T-cell (primary cell): ENCODE measurements at regions not wholly inside any gene's neighbourhood (a gene's known extent, or its start where the extent isn't known, plus 50 kb on each side); places are given as distances from the start of the nearest gene placed in this dataset.

ENCODE experiments used
- ATAC-seq, 4 experiments: fragments of 200-7000 bp in 3 of 4; fragments of 150-1000 bp in 1 of 4; cut with Tn5 transposase; replicated peaks in 1 of 4; 1 replicate in 3 of 4; 2 replicates in 1 of 4; pipeline ENCODE4 v1.10.0; 2021; ENCODE audit warnings: moderate library complexity in 3 of 4, mild to moderate bottlenecking in 2 of 4, moderate number of reproducible peaks in 1 of 4
- CTCF ChIA-PET, 2 donors: fragments of 300-600 bp; sonication (Branson Sonifier 250); formaldehyde crosslinking; loops; one replicate each; lab custom pipeline; 2022; ENCODE audit warnings: antibody characterized with exemption in 2 of 2; lab: Charles Lee
- POLR2A ChIA-PET, 2 donors: fragments of 300-600 bp; sonication (Branson Sonifier 250); formaldehyde crosslinking; loops; one replicate each; lab custom pipeline; 2022; ENCODE audit warnings: antibody characterized with exemption in 2 of 2; lab: Charles Lee
- DNase-seq, 35 experiments: peaks; one replicate each; pipeline versions ENCODE4 v3.0.0 to v3.0.0-alpha.2; 2013 to 2023
- H3K27ac ChIP-seq: one replicate; pipeline ENCODE4 v1.5.1; 2013; ENCODE audit warnings: low read length
- H3K27me3 ChIP-seq, 2 experiments: replicated peaks in 1 of 2; 1 replicate in 1 of 2; 2 replicates in 1 of 2; pipeline versions ENCODE4 v1.6.1 to v1.7.0; 2013; ENCODE audit warnings: low read length in 1 of 2, mixed read lengths in 1 of 2; ENCODE audit not compliant: control insufficient read depth in 2 of 2, insufficient read depth in 2 of 2; ENCODE audit errors: extremely low read depth in 1 of 2
- H3K36me3 ChIP-seq, 2 donors: 1 replicate in 1 of 2; 2 replicates in 1 of 2; pipeline versions ENCODE4 v1.6.1 to v1.7.0; 2013; ENCODE audit warnings: low read length in 1 of 2; ENCODE audit not compliant: control insufficient read depth in 2 of 2, insufficient read depth in 1 of 2; ENCODE audit errors: extremely low read depth in 1 of 2
- H3K4me1 ChIP-seq, 2 experiments: 1 replicate in 1 of 2; 2 replicates in 1 of 2; pipeline versions ENCODE4 v1.6.1 to v1.7.0; 2013; ENCODE audit warnings: low read length in 2 of 2, mixed read lengths in 1 of 2; ENCODE audit not compliant: insufficient read depth in 2 of 2, control insufficient read depth in 1 of 2; ENCODE audit errors: extremely low read depth in 1 of 2
- H3K4me3 ChIP-seq, 2 donors: 1 replicate in 1 of 2; 2 replicates in 1 of 2; pipeline versions ENCODE4 v1.5.1 to v1.7.0; 2013; ENCODE audit warnings: mild to moderate bottlenecking in 2 of 2, low read length in 1 of 2, moderate library complexity in 1 of 2; ENCODE audit not compliant: control insufficient read depth in 1 of 2; ENCODE audit errors: extremely low read depth in 1 of 2
- H3K9me3 ChIP-seq: 2 replicates; pipeline ENCODE4 v1.7.0; 2013
- H3K27ac Mint-ChIP-seq, 2 donors: one replicate each; pipeline ENCODE4 v1.8.0; 2020 to 2021; ENCODE audit warnings: mild to moderate bottlenecking in 2 of 2, mixed read lengths in 2 of 2
- H3K27me3 Mint-ChIP-seq, 2 donors: one replicate each; pipeline ENCODE4 v1.8.0; 2021 to 2022; ENCODE audit warnings: mixed read lengths in 2 of 2
- H3K36me3 Mint-ChIP-seq: one replicate; pipeline ENCODE4 v1.8.0; 2021; ENCODE audit warnings: mixed read lengths
- H3K4me1 Mint-ChIP-seq, 3 donors: one replicate each; pipeline ENCODE4 v1.8.0; 2020 to 2022; ENCODE audit warnings: mixed read lengths in 3 of 3, mild to moderate bottlenecking in 1 of 3
- H3K4me3 Mint-ChIP-seq, 3 donors: one replicate each; pipeline ENCODE4 v1.8.0; 2020 to 2022; ENCODE audit warnings: mild to moderate bottlenecking in 3 of 3, mixed read lengths in 3 of 3, moderate library complexity in 3 of 3
- H3K9me3 Mint-ChIP-seq, 3 donors: one replicate each; pipeline ENCODE4 v1.8.0; 2020 to 2022; ENCODE audit warnings: mixed read lengths in 3 of 3
- WGBS: methylation state at CpG from one replicate; pipeline ENCODE4 v1.1.5; 2013; ENCODE audit warnings: missing lambda C conversion rate; ENCODE audit not compliant: insufficient coverage; 5-methylcytosine and 5-hydroxymethylcytosine counted together

DNA sequence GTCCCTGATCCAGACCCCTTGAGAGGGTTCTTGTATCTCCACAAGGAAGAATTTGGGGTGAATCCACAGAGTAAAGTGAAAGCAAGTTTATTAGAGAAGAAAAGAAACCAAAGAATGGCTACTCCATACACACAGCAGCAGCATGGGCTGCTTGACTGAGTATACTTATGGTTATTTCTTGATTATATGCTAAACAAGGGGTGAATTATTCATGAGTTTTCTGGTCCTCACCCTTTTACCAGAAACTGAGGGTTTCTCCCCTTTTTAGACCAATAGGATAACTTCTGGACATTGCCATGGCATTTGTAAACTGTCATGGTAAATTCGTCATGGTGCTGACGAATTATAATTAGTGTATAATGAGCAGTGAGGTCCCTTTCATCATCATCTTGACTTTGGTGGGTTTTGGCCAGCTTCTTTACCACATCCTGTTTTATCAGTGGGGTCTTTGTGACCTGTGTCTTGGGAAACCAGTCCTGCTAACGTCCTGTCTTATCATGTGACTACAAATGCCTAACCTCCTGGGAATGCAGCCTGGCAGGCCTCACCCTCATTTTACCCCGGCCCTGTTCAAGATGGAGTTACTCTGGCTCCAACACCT is 121.9 kb downstream of the SPTSSA start:
- Histone ChIP-seq H3K27ac (no peak overlapping the region), H3K4me1 (no peaks in the 10 kb centered on the region), H3K9me3 (no peaks in the 10 kb centered on the region), H3K36me3 (no peaks in the 10 kb centered on the region), H3K4me3 (no peak overlapping the region), H3K27me3 (no peaks in the 10 kb centered on the region)
- Mint-ChIP-seq H3K9me3 (no peaks in the 10 kb centered on the region), H3K4me1 (peaks cover 0 to 8% (median 0%) of the 10 kb centered on the region in 3 donors), H3K4me3 (no peak overlapping the region), H3K27me3 (peaks cover 0 to 1% of the 10 kb centered on the region in 2 donors), H3K36me3 (no peaks in the 10 kb centered on the region), H3K27ac (no peak overlapping the region)
- 0% methylated on average over 1 of the region's 4 CpGs for WGBS
- no peak for ATAC-seq
- no peak for DNase-seq
- ChIA-PET CTCF (no interaction called here), POLR2A (no interaction called here)

GRCh38 chr14:34338056-34338455 is 124.0 kb downstream of the SPTSSA start:
- Mint-ChIP-seq H3K27ac (no peak overlapping the region), H3K4me1 (peaks cover 0 to 4% (median 0%) of the 10 kb centered on the region in 3 donors), H3K9me3 (no peaks in the 10 kb centered on the region), H3K27me3 (peaks cover 0 to 1% of the 10 kb centered on the region in 2 donors), H3K36me3 (no peaks in the 10 kb centered on the region), H3K4me3 (no peak overlapping the region)
- ATAC-seq: no peak
- Histone ChIP-seq H3K9me3 (no peaks in the 10 kb centered on the region), H3K27me3 (no peaks in the 10 kb centered on the region), H3K36me3 (no peaks in the 10 kb centered on the region), H3K4me1 (no peaks in the 10 kb centered on the region), H3K4me3 (no peak overlapping the region), H3K27ac (no peak overlapping the region)
- 100% methylated on average over 1 of the region's 2 CpGs for WGBS
- DNase-seq: no peak
- ChIA-PET POLR2A (no interaction called here), CTCF (interaction anchor here (0.6 to 1.1 kb wide), 4 partner anchors 10 to 1781 kb away, joined by 3 read pairs; no protein-coding TSS in a partner anchor)

DNA sequence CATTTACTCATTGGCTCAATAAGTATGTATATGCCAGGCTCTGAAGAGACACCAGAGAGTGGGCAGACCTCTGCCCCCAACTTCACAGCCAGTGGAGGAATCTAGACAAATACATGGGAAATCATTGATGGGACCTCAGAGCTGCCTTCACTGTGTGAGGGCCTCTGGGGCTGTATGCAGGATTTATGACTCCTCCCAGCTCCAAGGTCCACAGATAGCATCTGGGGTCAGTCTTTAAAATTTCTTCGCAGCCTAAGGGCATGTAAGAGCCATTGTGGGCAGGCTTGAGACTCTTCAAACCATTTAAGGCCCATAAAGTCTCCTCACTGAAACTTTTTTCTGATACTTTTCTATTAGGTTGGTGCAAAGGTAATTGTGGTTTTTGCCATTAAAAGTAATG is 125.5 kb downstream of the SPTSSA start:
- Mint-ChIP-seq H3K4me3 (no peak overlapping the region), H3K36me3 (no peaks in the 10 kb centered on the region), H3K27me3 (no peaks in the 10 kb centered on the region), H3K9me3 (no peaks in the 10 kb centered on the region), H3K27ac (no peak overlapping the region), H3K4me1 (peaks cover 5 to 14% (median 11%) of the 10 kb centered on the region in 3 donors)
- Histone ChIP-seq H3K9me3 (no peaks in the 10 kb centered on the region), H3K27ac (no peak overlapping the region), H3K4me3 (no peak overlapping the region), H3K36me3 (no peaks in the 10 kb centered on the region), H3K4me1 (no peaks in the 10 kb centered on the region), H3K27me3 (no peaks in the 10 kb centered on the region)
- WGBS: no CpG with 5 or more reads among the region's 1 CpG
- POLR2A ChIA-PET: no interaction called here
- DNase-seq: no peak
- no peak for ATAC-seq
- CTCF ChIA-PET: no interaction called here

DNA sequence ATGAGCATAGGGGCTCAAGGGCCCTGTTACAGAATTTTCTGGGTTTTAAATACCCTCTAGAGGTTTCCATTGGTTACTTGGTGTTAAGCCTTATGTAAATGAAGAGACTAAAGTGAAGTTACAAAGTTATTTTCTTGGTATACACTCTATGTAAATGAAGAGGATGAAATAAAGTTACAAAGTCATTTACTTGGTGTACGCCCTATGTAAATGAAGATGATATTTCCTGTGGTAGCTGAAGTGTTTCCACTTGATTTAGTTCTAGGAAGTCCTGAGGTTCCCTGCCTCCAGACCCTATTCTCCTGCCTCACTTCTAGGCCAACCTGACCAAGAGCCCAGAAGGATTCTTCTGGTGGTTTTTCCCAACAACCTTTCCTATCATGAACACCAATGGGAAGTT is 126.1 kb downstream of the SPTSSA start:
- no peaks in the 10 kb centered on the region for H3K9me3 Mint-ChIP-seq
- WGBS: no CpG with 5 or more reads among the region's 1 CpG
- H3K36me3 ChIP-seq: no peaks in the 10 kb centered on the region
- CTCF ChIA-PET: no interaction called here
- ATAC-seq (no peak), DNase-seq (no peak)
- H3K4me3 ChIP-seq: no peak overlapping the region
- H3K36me3 Mint-ChIP-seq: no peaks in the 10 kb centered on the region
- H3K4me3 Mint-ChIP-seq: no peak overlapping the region
- peaks cover 5 to 17% (median 11%) of the 10 kb centered on the region in 3 donors for H3K4me1 Mint-ChIP-seq
- no peaks in the 10 kb centered on the region for H3K4me1 ChIP-seq
- H3K27me3 ChIP-seq: no peaks in the 10 kb centered on the region
- H3K9me3 ChIP-seq: no peaks in the 10 kb centered on the region
- no peak overlapping the region for H3K27ac Mint-ChIP-seq
- POLR2A ChIA-PET: no interaction called here
- no peak overlapping the region for H3K27ac ChIP-seq
- no peaks in the 10 kb centered on the region for H3K27me3 Mint-ChIP-seq

- no peak overlapping the region for H3K4me3 Mint-ChIP-seq
- H3K27me3 Mint-ChIP-seq: no peaks in the 10 kb centered on the region
- no peaks in the 10 kb centered on the region for H3K9me3 Mint-ChIP-seq
- H3K4me1 ChIP-seq: no peaks in the 10 kb centered on the region
- H3K27me3 ChIP-seq: no peaks in the 10 kb centered on the region
- no peak overlapping the region for H3K4me3 ChIP-seq
- ChIA-PET POLR2A (no interaction called here), CTCF (no interaction called here)
- H3K27ac ChIP-seq: no peak overlapping the region
- no peaks in the 10 kb centered on the region for H3K36me3 Mint-ChIP-seq
- ATAC-seq (no peak), DNase-seq (no peak)
- no peaks in the 10 kb centered on the region for H3K9me3 ChIP-seq
- H3K27ac Mint-ChIP-seq: no peak overlapping the region
- H3K4me1 Mint-ChIP-seq: peaks cover 5 to 17% (median 11%) of the 10 kb centered on the region in 3 donors
- no peaks in the 10 kb centered on the region for H3K36me3 ChIP-seq
Measured at GRCh38 chr14:34334329-34334728, 127.7 kb downstream of the SPTSSA start.

DNA sequence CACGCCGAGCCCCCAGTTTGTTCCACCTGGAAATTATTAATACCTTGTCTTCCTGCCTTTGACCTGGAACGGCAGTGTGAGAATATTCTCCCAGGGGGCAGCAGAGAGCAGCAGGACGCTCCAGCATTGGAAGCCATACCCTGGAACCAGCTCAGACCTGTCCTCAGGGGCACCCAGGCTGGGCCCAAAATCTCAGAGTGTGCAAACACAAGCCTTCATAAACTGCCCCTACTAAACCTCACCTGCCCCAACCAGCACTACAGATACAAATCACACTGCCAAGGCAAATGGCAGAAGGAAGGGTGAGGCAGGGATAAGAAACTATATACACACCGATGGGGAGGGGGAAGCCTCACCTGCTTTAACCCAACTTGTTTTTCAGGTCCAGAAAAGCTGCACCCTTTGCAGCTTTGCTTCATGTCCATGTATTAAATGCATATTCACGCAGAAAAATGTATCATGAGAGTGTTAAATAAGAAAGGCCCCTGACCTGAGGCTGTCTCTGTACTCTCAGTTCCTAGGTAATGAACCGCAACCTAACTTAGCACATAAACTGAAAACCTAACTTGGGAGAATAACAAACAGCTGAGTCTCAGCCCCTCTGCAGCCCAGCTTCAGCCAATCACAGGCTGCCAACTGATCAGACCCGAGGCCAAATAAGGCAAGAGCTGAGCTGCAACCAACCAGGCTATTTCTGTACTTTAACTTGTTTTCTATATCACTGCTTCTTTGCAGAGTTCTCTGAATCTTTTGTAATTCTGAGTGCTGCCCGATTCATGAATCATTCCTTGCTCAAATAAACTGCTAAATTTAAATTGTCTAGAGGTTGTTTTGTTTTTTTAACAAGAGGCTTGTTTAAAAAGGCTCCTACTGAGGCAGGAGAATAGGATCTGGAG is 130.1 kb downstream of the SPTSSA start:
- CTCF ChIA-PET: interaction anchor here in 1 of 2 donors (0.8 to 1.5 kb wide), 3 partner anchors 9 to 391 kb away, joined by 3 to 5 read pairs (median 5); no protein-coding TSS in a partner anchor
- no peaks in the 10 kb centered on the region for H3K9me3 ChIP-seq
- DNase-seq (peak in 33 of 35 experiments; percentile 3 to 66 (median 37)), ATAC-seq (peak; percentile 54 to 67 (median 62))
- H3K27me3 Mint-ChIP-seq: no peaks in the 10 kb centered on the region
- H3K4me1 Mint-ChIP-seq: peaks cover 5 to 17% (median 11%) of the 10 kb centered on the region in 3 donors
- H3K4me3 Mint-ChIP-seq: no peak overlapping the region
- 45% methylated on average over 4 of the region's 9 CpGs for WGBS
- no peaks in the 10 kb centered on the region for H3K36me3 ChIP-seq
- H3K4me1 ChIP-seq: no peaks in the 10 kb centered on the region
- H3K27ac ChIP-seq: no peak overlapping the region
- H3K27me3 ChIP-seq: no peaks in the 10 kb centered on the region
- H3K27ac Mint-ChIP-seq: no peak overlapping the region
- H3K4me3 ChIP-seq: no peak overlapping the region
- H3K36me3 Mint-ChIP-seq: no peaks in the 10 kb centered on the region
- POLR2A ChIA-PET: no interaction called here
- no peaks in the 10 kb centered on the region for H3K9me3 Mint-ChIP-seq
